GM23248 (cell line): ENCODE measurements at regions not wholly inside any gene's neighbourhood (a gene's known extent, or its start where the extent isn't known, plus 50 kb on each side); places are given as distances from the start of the nearest gene placed in this dataset.

Experiments used
- EZH2 ChIP-seq: fragments of 200-600 bp; sonication (generic); IDR thresholded peaks from 2 replicates; pipeline ENCODE4 v1.6.1; 2018; ENCODE audit warnings: antibody characterized with exemption, mild to moderate bottlenecking; ENCODE audit not compliant: insufficient read depth, poor library complexity, severe bottlenecking
- EZH2phosphoT487 ChIP-seq: fragments of 200-600 bp; sonication (generic); IDR thresholded peaks from 2 replicates; pipeline ENCODE4 v1.6.1; 2018; ENCODE audit warnings: antibody characterized with exemption, moderate library complexity, mild to moderate bottlenecking, low read depth; ENCODE audit not compliant: insufficient read depth

- TF ChIP-seq EZH2 (no peak), EZH2phosphoT487 (no peak)
Measured at GRCh38 chr5:106854105-106854687, 816.5 kb downstream of the EFNA5 start.
